HFF-Myc (cell line): ENCODE measurements at regions not wholly inside any gene's neighbourhood (a gene's known extent, or its start where the extent isn't known, plus 50 kb on each side); places are given as distances from the start of the nearest gene placed in this dataset.

Source experiments
- DNase-seq: peaks from one replicate; pipeline ENCODE4 v3.0.0-alpha.2; 2011; ENCODE audit warnings: low read depth; ENCODE audit errors: extremely low read depth
- H3K4me3 ChIP-seq: replicated peaks from 2 replicates; pipeline ENCODE4 v1.5.1; 2011; ENCODE audit warnings: low read depth, mild to moderate bottlenecking, control low read depth, low read length
- TF ChIP-seq, protein P1 (sequence below): IDR thresholded peaks from 2 replicates; pipeline ENCODE4 v1.5.1; 2012; ENCODE audit warnings: mild to moderate bottlenecking, low read depth, low read length, control low read depth; ENCODE audit errors: missing control alignments

GRCh38 chr10:24009115-24009514, 199.8 kb upstream of the KIAA1217 start:
- no peak overlapping the region for H3K4me3 ChIP-seq
- TF ChIP-seq, protein P1, sequence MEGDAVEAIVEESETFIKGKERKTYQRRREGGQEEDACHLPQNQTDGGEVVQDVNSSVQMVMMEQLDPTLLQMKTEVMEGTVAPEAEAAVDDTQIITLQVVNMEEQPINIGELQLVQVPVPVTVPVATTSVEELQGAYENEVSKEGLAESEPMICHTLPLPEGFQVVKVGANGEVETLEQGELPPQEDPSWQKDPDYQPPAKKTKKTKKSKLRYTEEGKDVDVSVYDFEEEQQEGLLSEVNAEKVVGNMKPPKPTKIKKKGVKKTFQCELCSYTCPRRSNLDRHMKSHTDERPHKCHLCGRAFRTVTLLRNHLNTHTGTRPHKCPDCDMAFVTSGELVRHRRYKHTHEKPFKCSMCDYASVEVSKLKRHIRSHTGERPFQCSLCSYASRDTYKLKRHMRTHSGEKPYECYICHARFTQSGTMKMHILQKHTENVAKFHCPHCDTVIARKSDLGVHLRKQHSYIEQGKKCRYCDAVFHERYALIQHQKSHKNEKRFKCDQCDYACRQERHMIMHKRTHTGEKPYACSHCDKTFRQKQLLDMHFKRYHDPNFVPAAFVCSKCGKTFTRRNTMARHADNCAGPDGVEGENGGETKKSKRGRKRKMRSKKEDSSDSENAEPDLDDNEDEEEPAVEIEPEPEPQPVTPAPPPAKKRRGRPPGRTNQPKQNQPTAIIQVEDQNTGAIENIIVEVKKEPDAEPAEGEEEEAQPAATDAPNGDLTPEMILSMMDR = no peak
- DNase-seq = no peak

DNA sequence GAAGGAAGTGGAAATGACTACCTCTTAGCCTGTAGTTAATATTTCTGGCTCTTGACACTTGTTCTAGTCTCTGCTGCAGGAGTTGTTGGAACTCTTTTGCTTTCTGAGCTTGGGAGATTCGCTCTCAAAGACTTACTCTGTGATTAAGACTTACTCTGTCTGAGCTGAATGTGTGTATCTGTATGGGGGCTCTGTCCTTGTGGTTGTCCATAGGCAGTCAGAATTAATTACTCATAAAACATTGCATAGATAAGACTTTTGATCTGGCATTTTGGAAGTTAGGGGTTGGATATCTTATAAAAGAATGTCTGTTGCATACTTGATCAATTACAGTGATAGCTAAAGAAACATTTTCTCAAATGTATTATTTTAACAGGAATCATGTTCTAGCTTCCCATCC, 199.2 kb upstream of the KIAA1217 start:
- no peak overlapping the region for H3K4me3 ChIP-seq
- no peak for DNase-seq
- TF ChIP-seq, protein P1 = no peak

GRCh38 chr10:24010436-24010970, 198.4 kb upstream of the KIAA1217 start:
- no peak overlapping the region for H3K4me3 ChIP-seq
- no peak for DNase-seq
- TF ChIP-seq, protein P1 = no peak

DNA sequence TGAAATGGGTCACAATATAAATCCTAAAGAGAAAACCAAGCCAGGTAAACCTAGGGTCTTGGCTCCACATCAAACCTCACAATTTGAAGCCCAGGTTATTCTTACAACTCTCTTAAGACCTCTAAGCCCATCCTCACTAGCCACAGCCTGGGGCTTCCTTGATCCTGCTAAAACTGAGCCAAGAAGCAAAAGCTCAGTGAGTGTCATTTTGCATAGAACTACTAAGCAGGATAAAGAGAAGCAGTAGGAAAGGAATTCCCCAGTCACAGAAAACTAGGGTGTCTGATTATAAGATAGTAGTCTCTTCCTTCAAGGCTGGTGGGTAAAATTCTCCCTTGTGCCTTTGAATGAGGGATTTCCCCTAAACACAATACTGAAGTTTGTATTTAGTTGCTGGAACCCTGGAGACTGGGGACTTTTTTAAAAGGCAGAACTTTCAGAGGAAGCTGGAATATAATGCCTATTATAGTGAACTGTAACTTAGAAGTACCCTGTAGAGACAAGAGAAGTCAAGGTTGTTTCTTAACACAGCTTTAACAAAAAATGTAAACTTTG, 196.6 kb upstream of the KIAA1217 start:
- no peak overlapping the region for H3K4me3 ChIP-seq
- TF ChIP-seq, protein P1 = no peak
- no peak for DNase-seq

GRCh38 chr10:24027107-24027506, 181.8 kb upstream of the KIAA1217 start:
- TF ChIP-seq, protein P1 = no peak
- H3K4me3 ChIP-seq = no peak overlapping the region
- no peak for DNase-seq

- TF ChIP-seq, protein P1 = no peak
- no peak overlapping the region for H3K4me3 ChIP-seq
- no peak for DNase-seq
Observed at GRCh38 chr10:24034571-24034970, 174.4 kb upstream of the KIAA1217 start.

- H3K4me3 ChIP-seq = no peak overlapping the region
- TF ChIP-seq, protein P1 = no peak
- no peak for DNase-seq
Observed at GRCh38 chr10:24035761-24036160, 173.2 kb upstream of the KIAA1217 start.
